BJ (cell line): ENCODE measurements at regions not wholly inside any gene's neighbourhood (a gene's known extent, or its start where the extent isn't known, plus 50 kb on each side); places are given as distances from the start of the nearest gene placed in this dataset.
"Not testable (repeated sequence)": the region's sequence is repeated elsewhere in the genome, so short reads cannot be mapped to it uniquely, and the experiment has no call there.

Experiments used
- CTCF ChIA-PET: fragments of 350-600 bp; formaldehyde crosslinking; extraction: SDS; loops from one replicate; lab custom pipeline; 2021; ENCODE audit warnings: antibody characterized with exemption, inconsistent platforms; lab: Yijun Ruan, JAX
- POLR2A ChIA-PET: fragments of 300-600 bp; sonication (Branson Sonifier 250); formaldehyde crosslinking; extraction: SDS; loops from one replicate; lab custom pipeline; 2021; ENCODE audit warnings: antibody characterized with exemption; lab: Charles Lee
- DNase-seq: peaks from one replicate; pipeline ENCODE4 v3.0.0-alpha.2; 2011; ENCODE audit warnings: low read depth
- H3K27me3 ChIP-seq: 2 replicates; pipeline ENCODE4 v1.6.0; 2011; ENCODE audit warnings: low read length; ENCODE audit not compliant: control insufficient read depth, insufficient read depth
- H3K36me3 ChIP-seq: 2 replicates; pipeline ENCODE4 v1.5.1; 2011; ENCODE audit warnings: low read length; ENCODE audit not compliant: control insufficient read depth, insufficient read depth
- H3K4me3 ChIP-seq: 2 replicates; pipeline ENCODE4 v1.5.1; 2011; ENCODE audit warnings: low read depth, mild to moderate bottlenecking, control low read depth, low read length
- CTCF ChIP-seq: IDR thresholded peaks from 2 replicates; pipeline ENCODE4 v1.5.1; 2011; ENCODE audit warnings: low read depth, mild to moderate bottlenecking, control low read depth, inconsistent platforms, low read length, moderate library complexity; ENCODE audit not compliant: insufficient read depth

DNA sequence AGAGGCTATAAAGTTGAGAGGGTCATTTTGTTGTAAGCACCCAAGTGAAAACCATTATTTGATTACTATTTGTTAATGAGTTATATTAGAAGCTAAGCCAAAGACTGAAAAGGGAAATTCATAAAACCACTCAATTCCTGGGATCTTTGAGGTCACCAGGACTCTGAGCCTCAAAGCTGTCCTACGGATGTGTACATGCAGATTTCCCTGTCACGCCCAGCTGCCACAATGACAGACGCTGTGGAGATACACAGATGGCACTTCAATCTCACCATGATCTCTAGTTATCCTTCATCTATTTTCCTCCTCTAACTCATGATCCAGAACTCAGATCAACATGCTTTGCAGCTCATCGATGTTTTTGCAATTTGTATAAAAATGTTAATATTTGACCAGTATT is 403.5 kb upstream of the MIR17HG start:
- Histone ChIP-seq H3K36me3 (no peaks in the 10 kb centered on the region), H3K4me3 (no peak overlapping the region), H3K27me3 (no peaks in the 10 kb centered on the region)
- ChIA-PET CTCF (no interaction called here), POLR2A (no interaction called here)
- DNase-seq = no peak
- TF ChIP-seq CTCF = no peak

- H3K4me3 ChIP-seq, DNase-seq, H3K36me3 ChIP-seq, POLR2A ChIA-PET, CTCF ChIA-PET, H3K27me3 ChIP-seq: not testable (repeated sequence)
Observed at GRCh38 chr13:90945146-90945545, 402.3 kb upstream of the MIR17HG start.

- H3K27me3 ChIP-seq, DNase-seq, H3K4me3 ChIP-seq, POLR2A ChIA-PET, H3K36me3 ChIP-seq, CTCF ChIA-PET: not testable (repeated sequence)
Observed at GRCh38 chr13:90946125-90946524, 401.4 kb upstream of the MIR17HG start.

GRCh38 chr13:90947976-90948375 is 399.5 kb upstream of the MIR17HG start:
- no peak for DNase-seq
- no peak for TF ChIP-seq CTCF

GRCh38 chr13:90950160-90950559 is 397.3 kb upstream of the MIR17HG start:
- no peak for TF ChIP-seq CTCF
- no peak overlapping the region for H3K4me3 ChIP-seq
- H3K27me3 ChIP-seq = no peaks in the 10 kb centered on the region
- no peak for DNase-seq
- POLR2A ChIA-PET = no interaction called here
- H3K36me3 ChIP-seq = no peaks in the 10 kb centered on the region
- CTCF ChIA-PET = no interaction called here

More at GRCh38 chr13:90947976-90948375, 399.5 kb upstream of the MIR17HG start:
- Histone ChIP-seq H3K36me3 (no peaks in the 10 kb centered on the region), H3K4me3 (no peak overlapping the region), H3K27me3 (no peaks in the 10 kb centered on the region)
- ChIA-PET CTCF (no interaction called here), POLR2A (no interaction called here)

GRCh38 chr13:90951663-90952062 is 395.8 kb upstream of the MIR17HG start:
- Histone ChIP-seq H3K27me3 (no peaks in the 10 kb centered on the region), H3K4me3 (no peak overlapping the region), H3K36me3 (no peaks in the 10 kb centered on the region)
- no peak for DNase-seq
- ChIA-PET CTCF (no interaction called here), POLR2A (no interaction called here)
- TF ChIP-seq CTCF = no peak
